NCI-H1930 (cell line): ENCODE measurements at regions not wholly inside any gene's neighbourhood (a gene's known extent, or its start where the extent isn't known, plus 50 kb on each side); places are given as distances from the start of the nearest gene placed in this dataset.
"Not testable (repeated sequence)": the region's sequence is repeated elsewhere in the genome, so short reads cannot be mapped to it uniquely, and the experiment has no call there.

Experiments
- DNase-seq, 2 experiments: peaks; one replicate each; lab custom pipeline; 2025; lab: John Stamatoyannopoulos, UW

- no peak for DNase-seq
Observed at GRCh38 chr7:156036153-156036552, 223.9 kb upstream of the SHH start.

- not testable (repeated sequence) for DNase-seq
Observed at GRCh38 chr7:156035387-156035786, 223.1 kb upstream of the SHH start.

GRCh38 chr7:156034397-156034796 is 222.1 kb upstream of the SHH start:
- DNase-seq, result no peak

GRCh38 chr7:156032973-156033372 is 220.7 kb upstream of the SHH start:
- no peak for DNase-seq

- no peak for DNase-seq
Observed at GRCh38 chr7:156031679-156032478, 219.6 kb upstream of the SHH start.

GRCh38 chr7:156029460-156030007 is 217.3 kb upstream of the SHH start:
- DNase-seq, result no peak

- no peak for DNase-seq
Observed at GRCh38 chr7:156028521-156028920, 216.3 kb upstream of the SHH start.

- DNase-seq, result no peak
Observed at GRCh38 chr7:156027821-156028220, 215.6 kb upstream of the SHH start.

- no peak for DNase-seq
Observed at GRCh38 chr7:156026603-156027002, 214.3 kb upstream of the SHH start.

GRCh38 chr7:156026076-156026600 is 213.9 kb upstream of the SHH start:
- DNase-seq, result no peak

- DNase-seq, result no peak
Observed at GRCh38 chr7:156025675-156026074, 213.4 kb upstream of the SHH start.

- DNase-seq, result no peak
Observed at GRCh38 chr7:156024201-156024600, 211.9 kb upstream of the SHH start.

- DNase-seq, result no peak
Observed at GRCh38 chr7:156022483-156023459, 210.5 kb upstream of the SHH start.

GRCh38 chr7:156021471-156021870 is 209.2 kb upstream of the SHH start:
- DNase-seq, result no peak

GRCh38 chr7:156020566-156020965 is 208.3 kb upstream of the SHH start:
- DNase-seq, result no peak

- no peak for DNase-seq
Observed at GRCh38 chr7:156019776-156020565, 207.7 kb upstream of the SHH start.

GRCh38 chr7:156019308-156019707 is 207.0 kb upstream of the SHH start:
- DNase-seq, result no peak

- no peak for DNase-seq
Observed at GRCh38 chr7:156017916-156018700, 205.8 kb upstream of the SHH start.

GRCh38 chr7:156017431-156017830 is 205.2 kb upstream of the SHH start:
- no peak for DNase-seq

GRCh38 chr7:156015237-156016020 is 203.2 kb upstream of the SHH start:
- no peak for DNase-seq
